ENCODE measurements at regions not wholly inside any gene's neighbourhood (a gene's known extent, or its start where the extent isn't known, plus 50 kb on each side); places are given as distances from the start of the nearest gene placed in this dataset.

DNA sequence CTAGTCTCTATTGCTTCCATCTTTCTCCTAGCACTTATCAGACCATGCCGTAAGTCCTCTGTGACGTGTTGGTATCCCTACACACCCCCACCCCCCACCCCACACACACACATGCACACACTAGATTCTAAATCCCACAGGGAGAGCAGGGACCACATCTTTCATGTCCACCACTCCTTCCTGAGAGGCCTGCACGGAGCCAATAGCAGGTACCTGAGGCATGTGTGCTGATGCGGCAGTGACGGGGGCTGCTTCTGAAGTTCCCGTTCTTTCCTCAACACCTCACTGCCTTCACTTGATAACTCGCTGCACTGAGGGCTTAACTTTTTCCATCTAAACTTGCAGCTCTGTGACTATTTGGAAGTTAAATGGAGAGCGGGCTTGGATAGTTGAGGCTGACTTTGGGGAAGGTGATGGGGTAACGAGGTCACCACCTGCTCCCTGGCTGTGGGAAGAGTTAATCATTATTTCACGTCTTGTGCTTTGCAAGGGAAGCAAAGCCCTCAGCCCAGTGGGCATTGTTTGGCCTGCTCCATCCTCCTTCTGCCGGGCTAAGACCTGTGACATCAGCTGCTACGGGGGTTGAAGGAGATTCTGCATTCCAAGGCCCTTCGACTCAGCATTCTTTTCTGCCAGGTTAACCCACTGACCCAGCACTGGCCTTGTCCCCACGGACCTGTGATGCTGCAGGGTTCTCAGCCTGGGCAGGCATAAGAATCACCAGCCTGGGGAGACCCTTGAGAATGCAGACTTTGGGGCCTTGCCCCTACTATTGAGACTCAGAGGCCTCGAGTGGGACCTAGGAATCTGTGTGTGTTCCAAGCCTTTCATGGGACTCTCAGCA lies 187.8 kb downstream of the ANKRD60 start:
- TF ChIP-seq, protein P1, sequence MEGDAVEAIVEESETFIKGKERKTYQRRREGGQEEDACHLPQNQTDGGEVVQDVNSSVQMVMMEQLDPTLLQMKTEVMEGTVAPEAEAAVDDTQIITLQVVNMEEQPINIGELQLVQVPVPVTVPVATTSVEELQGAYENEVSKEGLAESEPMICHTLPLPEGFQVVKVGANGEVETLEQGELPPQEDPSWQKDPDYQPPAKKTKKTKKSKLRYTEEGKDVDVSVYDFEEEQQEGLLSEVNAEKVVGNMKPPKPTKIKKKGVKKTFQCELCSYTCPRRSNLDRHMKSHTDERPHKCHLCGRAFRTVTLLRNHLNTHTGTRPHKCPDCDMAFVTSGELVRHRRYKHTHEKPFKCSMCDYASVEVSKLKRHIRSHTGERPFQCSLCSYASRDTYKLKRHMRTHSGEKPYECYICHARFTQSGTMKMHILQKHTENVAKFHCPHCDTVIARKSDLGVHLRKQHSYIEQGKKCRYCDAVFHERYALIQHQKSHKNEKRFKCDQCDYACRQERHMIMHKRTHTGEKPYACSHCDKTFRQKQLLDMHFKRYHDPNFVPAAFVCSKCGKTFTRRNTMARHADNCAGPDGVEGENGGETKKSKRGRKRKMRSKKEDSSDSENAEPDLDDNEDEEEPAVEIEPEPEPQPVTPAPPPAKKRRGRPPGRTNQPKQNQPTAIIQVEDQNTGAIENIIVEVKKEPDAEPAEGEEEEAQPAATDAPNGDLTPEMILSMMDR (IDR thresholded peaks at IDR 0.05 in 2 of 3, conservative IDR thresholded peaks at IDR 0.05 in 1 of 3; ENCODE audit: borderline replicate concordance in 1 of 3, insufficient read depth in 1 of 3, low read depth in 2 of 3, low read length in 2 of 3) = no peak
- TF ChIP-seq POLR2AphosphoS5 (IDR thresholded peaks at IDR 0.05; ENCODE audit: low read depth, low read length) (no peak), EZH2 (IDR thresholded peaks at IDR 0.05) (no peak), POLR2A (IDR thresholded peaks at IDR 0.05; ENCODE audit: borderline replicate concordance, extremely low read depth, insufficient read depth, insufficient read length) (no peak), RAD21 (IDR thresholded peaks at IDR 0.05; ENCODE audit: low read depth) (no peak), JUND (IDR thresholded peaks at IDR 0.05) (no peak), TCF7L2 (IDR thresholded peaks at IDR 0.05; ENCODE audit: borderline replicate concordance, extremely low read depth, insufficient read depth, insufficient read length) (no peak), EZH2phosphoT487 (IDR thresholded peaks at IDR 0.05; ENCODE audit: borderline replicate concordance) (no peak)
- TF ChIP-seq, protein P2, sequence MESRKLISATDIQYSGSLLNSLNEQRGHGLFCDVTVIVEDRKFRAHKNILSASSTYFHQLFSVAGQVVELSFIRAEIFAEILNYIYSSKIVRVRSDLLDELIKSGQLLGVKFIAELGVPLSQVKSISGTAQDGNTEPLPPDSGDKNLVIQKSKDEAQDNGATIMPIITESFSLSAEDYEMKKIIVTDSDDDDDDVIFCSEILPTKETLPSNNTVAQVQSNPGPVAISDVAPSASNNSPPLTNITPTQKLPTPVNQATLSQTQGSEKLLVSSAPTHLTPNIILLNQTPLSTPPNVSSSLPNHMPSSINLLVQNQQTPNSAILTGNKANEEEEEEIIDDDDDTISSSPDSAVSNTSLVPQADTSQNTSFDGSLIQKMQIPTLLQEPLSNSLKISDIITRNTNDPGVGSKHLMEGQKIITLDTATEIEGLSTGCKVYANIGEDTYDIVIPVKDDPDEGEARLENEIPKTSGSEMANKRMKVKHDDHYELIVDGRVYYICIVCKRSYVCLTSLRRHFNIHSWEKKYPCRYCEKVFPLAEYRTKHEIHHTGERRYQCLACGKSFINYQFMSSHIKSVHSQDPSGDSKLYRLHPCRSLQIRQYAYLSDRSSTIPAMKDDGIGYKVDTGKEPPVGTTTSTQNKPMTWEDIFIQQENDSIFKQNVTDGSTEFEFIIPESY (IDR thresholded peaks at IDR 0.05; ENCODE audit: extremely low read depth, insufficient replicate concordance, low read length) = no peak

Data from HCT116 (cell line).